Upper lobe of right lung (tissue), 1 donor: ENCODE measurements at regions not wholly inside any gene's neighbourhood (a gene's known extent, or its start where the extent isn't known, plus 50 kb on each side); places are given as distances from the start of the nearest gene placed in this dataset.

Experiments used
- ATAC-seq: fragments of 200-7000 bp; cut with Tn5 transposase; one replicate; pipeline ENCODE4 v1.9.1; 2020; ENCODE audit warnings: mild to moderate bottlenecking, moderate library complexity
- DNase-seq: peaks from one replicate; pipeline ENCODE4 v3.0.0-alpha.2; 2020
- H3K27ac ChIP-seq: fragments of 200-600 bp; one replicate; pipeline ENCODE4 v1.8.0; 2022
- H3K27me3 ChIP-seq: fragments of 200-600 bp; one replicate; pipeline ENCODE4 v1.8.0; 2022; ENCODE audit warnings: mild to moderate bottlenecking
- H3K36me3 ChIP-seq: fragments of 200-600 bp; one replicate; pipeline ENCODE4 v1.8.0; 2022
- H3K4me1 ChIP-seq: fragments of 200-600 bp; one replicate; pipeline ENCODE4 v1.8.0; 2022
- H3K4me3 ChIP-seq: fragments of 200-600 bp; one replicate; pipeline ENCODE4 v1.8.0; 2022; ENCODE audit warnings: mild to moderate bottlenecking
- H3K9me3 ChIP-seq: fragments of 200-600 bp; one replicate; pipeline ENCODE4 v1.8.0; 2022
- CTCF ChIP-seq: fragments of 200-600 bp; IDR thresholded peaks from one replicate; pipeline ENCODE4 v1.8.0; 2022; ENCODE audit warnings: antibody characterized with exemption
- intact Hi-C: fragments of 100-400 bp; cut with DNase I; formaldehyde crosslinking; loops from one replicate; pipeline ENCODE4 v1.11.0; 2022
- donor health status: DM: no; HTN: yes; CAD: no; lungs with severe emphysema.

- no peak for TF ChIP-seq CTCF
- H3K4me1 ChIP-seq, result no peaks in the 10 kb centered on the region
- H3K27ac ChIP-seq, result no peak overlapping the region
- ATAC-seq, result no peak
- H3K36me3 ChIP-seq, result no peaks in the 10 kb centered on the region
- DNase-seq, result no peak
- peaks cover 5% of the 10 kb centered on the region for H3K9me3 ChIP-seq
- no peaks in the 10 kb centered on the region for H3K27me3 ChIP-seq
- H3K4me3 ChIP-seq, result no peak overlapping the region
- intact Hi-C loops, result no loop called here
Measured at GRCh38 chr15:60057554-60057953, 53.4 kb downstream of the FOXB1 start.

- H3K9me3 ChIP-seq, result peaks cover 5% of the 10 kb centered on the region
- no peaks in the 10 kb centered on the region for H3K36me3 ChIP-seq
- intact Hi-C loops, result no loop called here
- no peak overlapping the region for H3K4me3 ChIP-seq
- no peaks in the 10 kb centered on the region for H3K27me3 ChIP-seq
- no peak overlapping the region for H3K27ac ChIP-seq
- no peak for TF ChIP-seq CTCF
- DNase-seq (no peak), ATAC-seq (no peak)
- H3K4me1 ChIP-seq, result no peaks in the 10 kb centered on the region
Measured at GRCh38 chr15:60059186-60059585, 55.1 kb downstream of the FOXB1 start.

GRCh38 chr15:60061758-60062157, 57.6 kb downstream of the FOXB1 start:
- no peak overlapping the region for H3K27ac ChIP-seq
- TF ChIP-seq CTCF, result no peak
- no peaks in the 10 kb centered on the region for H3K4me1 ChIP-seq
- peaks cover 4% of the 10 kb centered on the region for H3K27me3 ChIP-seq
- no peaks in the 10 kb centered on the region for H3K36me3 ChIP-seq
- DNase-seq, result no peak
- H3K4me3 ChIP-seq, result no peak overlapping the region
- H3K9me3 ChIP-seq, result peaks cover 5% of the 10 kb centered on the region
- intact Hi-C loops, result no loop called here
- no peak for ATAC-seq

GRCh38 chr15:60062826-60063225, 58.7 kb downstream of the FOXB1 start:
- H3K4me3 ChIP-seq, result no peak overlapping the region
- intact Hi-C loops, result no loop called here
- H3K4me1 ChIP-seq, result no peaks in the 10 kb centered on the region
- H3K27me3 ChIP-seq, result peaks cover 4% of the 10 kb centered on the region
- ATAC-seq (no peak), DNase-seq (no peak)
- H3K36me3 ChIP-seq, result no peaks in the 10 kb centered on the region
- H3K9me3 ChIP-seq, result peaks cover 5% of the 10 kb centered on the region
- no peak for TF ChIP-seq CTCF
- H3K27ac ChIP-seq, result no peak overlapping the region

- H3K36me3 ChIP-seq, result no peaks in the 10 kb centered on the region
- peaks cover 5% of the 10 kb centered on the region for H3K9me3 ChIP-seq
- no peak for DNase-seq
- peaks cover 4% of the 10 kb centered on the region for H3K27me3 ChIP-seq
- ATAC-seq, result no peak
- no peak for TF ChIP-seq CTCF
- intact Hi-C loops, result no loop called here
- no peak overlapping the region for H3K4me3 ChIP-seq
- no peak overlapping the region for H3K27ac ChIP-seq
- H3K4me1 ChIP-seq, result no peaks in the 10 kb centered on the region
Measured at GRCh38 chr15:60065951-60066350, 61.8 kb downstream of the FOXB1 start.

GRCh38 chr15:60070838-60071493, 66.9 kb downstream of the FOXB1 start:
- Histone ChIP-seq H3K27me3 (no peaks in the 10 kb centered on the region), H3K36me3 (no peaks in the 10 kb centered on the region), H3K9me3 (no peaks in the 10 kb centered on the region), H3K4me1 (no peaks in the 10 kb centered on the region), H3K4me3 (no peak overlapping the region), H3K27ac (no peak overlapping the region)
- DNase-seq (no peak), ATAC-seq (no peak)
- TF ChIP-seq CTCF, result no peak
- intact Hi-C loops, result no loop called here
